HG02571 (cell line): ENCODE measurements at regions not wholly inside any gene's neighbourhood (a gene's known extent, or its start where the extent isn't known, plus 50 kb on each side); places are given as distances from the start of the nearest gene placed in this dataset.
"Not testable (repeated sequence)": the region's sequence is repeated elsewhere in the genome, so short reads cannot be mapped to it uniquely, and the experiment has no call there.

ENCODE experiments used
- ATAC-seq: cut with Tn5 transposase; IDR thresholded peaks from one replicate; pipeline ENCODE4 v1.9.1; 2021; ENCODE audit warnings: mild to moderate bottlenecking, moderate library complexity; ENCODE audit not compliant: unreplicated experiment

DNA sequence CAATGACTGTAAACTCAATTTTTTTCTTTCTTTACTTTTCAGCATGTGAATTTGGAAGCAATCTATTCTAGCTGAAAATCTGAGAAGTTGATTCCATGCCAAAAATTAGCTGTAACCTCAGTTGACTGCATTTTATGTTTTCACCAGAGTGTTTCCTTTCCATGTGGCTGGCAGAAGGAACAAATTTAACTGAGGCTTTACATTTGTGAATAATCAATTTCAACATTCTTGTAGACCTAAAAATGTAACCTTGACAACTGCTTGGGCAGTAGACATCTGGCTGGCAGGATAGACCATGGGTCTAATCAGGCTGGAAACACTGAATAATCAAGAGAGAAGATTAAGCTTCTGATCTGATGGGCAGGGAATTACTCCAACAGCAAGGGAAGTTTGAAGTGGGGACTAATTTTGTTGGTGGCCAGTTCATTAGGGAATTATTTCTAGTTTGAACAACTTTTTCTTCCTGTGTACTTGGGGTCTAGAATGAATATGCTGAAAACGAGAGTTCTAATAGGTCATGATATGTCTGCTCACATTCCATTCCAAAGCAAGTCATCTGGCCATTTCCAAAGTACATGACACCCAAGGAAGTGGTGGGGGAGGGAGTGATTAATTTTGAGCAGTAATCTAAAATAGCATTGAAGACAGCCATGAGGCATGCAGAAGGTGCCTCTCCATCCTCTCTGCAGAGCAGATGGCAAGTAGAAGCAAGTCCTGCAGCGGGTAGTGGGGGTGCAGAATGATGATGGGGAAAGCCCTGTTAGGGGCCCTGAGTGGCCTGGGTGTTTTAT is 68.2 kb downstream of the ATP23 start:
- no peak for ATAC-seq

DNA sequence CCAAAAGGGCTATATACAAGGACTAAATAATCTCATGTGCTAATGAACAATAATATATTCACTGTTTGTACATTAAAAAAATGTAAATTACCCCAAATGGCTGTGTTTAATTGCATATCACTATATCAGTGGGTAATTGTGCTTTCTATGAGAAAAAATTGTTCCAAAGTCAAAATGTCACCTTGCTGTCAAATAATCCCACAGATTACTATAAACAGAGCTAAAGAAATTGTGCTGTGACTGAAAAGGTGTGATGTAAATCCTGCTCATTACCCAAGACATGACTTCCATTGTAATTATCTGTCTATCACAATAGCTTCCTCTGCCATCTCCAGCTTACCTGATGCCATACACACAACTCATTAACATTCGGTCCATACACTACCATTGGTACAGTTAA is 70.3 kb downstream of the ATP23 start:
- ATAC-seq = no peak

DNA sequence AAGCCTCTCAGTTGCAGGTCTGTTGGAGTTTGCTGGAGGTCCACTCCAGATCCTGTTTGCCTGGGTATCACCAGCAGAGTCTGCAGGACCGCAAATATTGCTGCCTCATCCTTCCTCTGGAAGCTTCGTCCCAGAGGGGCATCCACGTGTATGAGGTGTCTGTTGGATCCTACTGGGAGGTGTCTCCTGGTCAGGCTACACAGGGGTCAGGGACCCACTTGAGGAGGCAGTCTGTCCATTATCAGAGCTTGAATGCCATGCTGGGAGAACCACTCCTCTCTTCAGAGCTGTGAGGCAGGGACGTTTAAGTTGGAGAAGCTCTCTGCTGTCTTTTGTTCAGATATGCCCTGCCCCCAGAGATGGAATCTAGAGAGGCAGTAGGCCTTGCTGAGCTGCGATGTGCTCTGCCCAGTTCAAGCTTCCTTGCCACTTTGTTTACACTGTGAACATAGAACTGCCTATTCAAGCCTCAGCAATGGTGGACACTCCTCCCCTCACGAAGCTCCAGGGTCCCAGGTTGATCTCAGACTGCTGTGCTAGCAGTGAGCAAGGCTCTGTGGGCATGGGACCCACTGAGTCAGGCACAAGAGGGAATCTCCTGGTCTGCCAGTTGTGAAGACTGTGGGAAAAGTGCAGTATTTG is 81.1 kb downstream of the ATP23 start:
- not testable (repeated sequence) for ATAC-seq

DNA sequence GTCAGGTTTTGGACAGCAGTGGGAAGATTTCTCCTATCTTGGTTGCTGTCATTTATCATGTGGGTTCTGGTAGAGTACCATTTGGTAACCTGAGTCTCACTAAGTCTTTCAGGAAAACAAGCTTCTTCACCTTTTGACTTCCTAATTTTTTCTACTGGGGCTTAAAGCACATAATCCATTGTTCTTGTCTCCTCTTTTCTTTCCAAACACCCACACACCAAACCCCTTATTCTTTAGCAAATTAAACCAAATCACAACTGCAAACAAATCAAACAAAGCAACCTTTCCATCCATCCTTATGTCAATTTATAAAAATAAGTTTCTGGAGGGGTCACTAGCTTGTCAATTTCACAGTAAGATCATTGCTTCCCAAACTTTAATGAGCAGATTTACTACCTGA is 84.1 kb downstream of the ATP23 start:
- no peak for ATAC-seq

DNA sequence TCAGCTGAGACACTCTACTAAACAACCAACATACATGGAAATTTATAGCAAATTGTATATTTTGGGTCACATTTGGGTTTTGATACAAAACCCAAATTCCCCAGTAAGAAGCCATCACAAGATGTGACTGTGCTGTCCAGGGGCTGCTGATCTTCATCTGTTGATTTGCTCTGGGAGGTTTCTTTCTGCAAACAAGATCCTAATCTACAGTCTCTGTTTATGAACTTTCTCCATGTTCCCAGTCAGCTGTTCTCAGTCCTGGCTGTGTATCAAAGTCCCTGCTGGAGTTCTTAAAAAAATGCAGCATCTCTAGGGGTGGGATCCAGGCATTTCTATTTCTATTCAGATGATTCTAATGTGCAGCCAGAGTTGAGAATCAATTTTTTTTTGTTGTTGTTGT is 85.1 kb downstream of the ATP23 start:
- no peak for ATAC-seq

DNA sequence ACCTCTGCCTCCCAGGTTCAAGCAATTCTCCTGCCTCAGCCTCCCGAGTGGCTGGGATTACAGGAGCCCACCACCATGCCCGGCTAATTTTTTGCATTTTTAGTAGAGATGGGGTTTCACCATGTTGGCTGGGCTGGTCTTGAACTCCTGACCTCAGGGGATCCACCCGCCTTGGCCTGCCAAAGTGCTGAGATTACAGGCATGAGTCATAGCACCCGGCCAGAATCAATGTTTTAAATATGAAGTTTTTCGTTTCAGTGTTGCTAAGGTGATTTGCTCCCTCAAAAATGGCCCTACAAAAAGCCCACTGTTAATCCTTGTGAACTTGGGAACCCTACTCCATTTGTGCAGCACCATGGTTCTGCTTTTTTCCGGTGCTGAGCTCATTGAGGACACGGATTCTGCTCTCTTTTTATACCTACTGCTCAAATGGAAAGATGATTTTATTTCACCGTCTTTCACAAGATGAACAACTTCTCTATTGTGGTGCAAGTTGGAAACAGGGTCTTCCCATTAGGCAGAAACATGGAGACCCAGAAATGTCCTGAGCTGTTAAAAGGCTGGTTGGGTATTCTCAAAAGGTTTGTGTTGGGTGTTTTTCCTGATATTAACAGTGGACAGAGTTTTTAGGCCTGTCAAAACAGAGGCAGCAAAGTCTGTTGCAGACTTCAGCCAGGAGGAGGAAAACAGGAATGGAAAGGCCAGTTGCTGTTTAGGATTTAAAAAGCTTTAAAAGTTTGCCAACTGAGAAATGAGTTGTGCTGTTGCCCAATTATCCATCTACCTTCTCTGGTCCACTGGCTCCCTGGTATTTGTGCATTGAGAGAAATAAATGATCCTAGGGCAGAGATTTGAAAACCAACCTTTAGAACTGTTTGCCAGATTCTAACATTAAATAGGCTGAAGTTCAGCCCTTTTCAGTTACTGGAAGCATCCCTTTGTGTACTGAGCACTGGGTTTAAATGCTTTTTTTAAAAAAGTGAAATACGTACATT is 85.8 kb downstream of the ATP23 start:
- ATAC-seq = no peak

DNA sequence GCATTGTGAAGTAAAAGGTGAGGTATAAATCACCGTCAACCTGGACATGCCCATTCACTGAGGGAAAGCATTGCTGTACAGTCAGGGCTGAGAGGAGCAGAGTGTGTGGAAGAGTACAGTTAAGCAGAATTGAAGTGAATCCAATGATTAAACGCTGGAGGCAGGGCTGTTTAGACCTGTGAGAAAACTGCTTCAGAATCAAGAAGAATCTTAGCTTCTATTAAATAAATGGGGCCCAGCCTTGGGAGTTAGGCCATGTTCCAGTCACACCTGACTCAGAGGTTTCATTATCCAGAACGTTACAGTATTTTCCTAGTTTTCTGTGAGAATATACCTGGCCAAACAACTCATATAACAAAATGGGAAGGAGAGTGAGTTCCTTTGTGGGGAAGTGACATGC is 86.9 kb downstream of the ATP23 start:
- ATAC-seq = no peak

DNA sequence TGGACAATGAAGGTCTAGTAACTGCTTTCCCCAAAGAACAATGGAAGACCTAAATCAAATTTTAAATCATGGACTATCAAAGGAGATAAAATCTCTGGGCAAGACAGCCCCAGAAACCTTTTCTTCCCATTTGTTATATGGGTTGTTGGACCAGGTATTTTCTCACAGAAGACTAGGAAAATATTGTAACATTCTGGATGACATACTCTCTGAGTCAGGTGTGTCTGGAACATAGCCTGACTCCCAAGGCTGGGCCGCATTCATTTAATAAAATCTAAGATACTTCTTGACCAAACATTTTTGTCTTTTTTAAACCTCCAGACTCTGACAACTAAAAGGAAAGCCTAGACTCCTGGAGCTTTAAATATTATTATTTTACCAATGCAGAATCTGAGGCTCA is 87.9 kb downstream of the ATP23 start:
- ATAC-seq = no peak

DNA sequence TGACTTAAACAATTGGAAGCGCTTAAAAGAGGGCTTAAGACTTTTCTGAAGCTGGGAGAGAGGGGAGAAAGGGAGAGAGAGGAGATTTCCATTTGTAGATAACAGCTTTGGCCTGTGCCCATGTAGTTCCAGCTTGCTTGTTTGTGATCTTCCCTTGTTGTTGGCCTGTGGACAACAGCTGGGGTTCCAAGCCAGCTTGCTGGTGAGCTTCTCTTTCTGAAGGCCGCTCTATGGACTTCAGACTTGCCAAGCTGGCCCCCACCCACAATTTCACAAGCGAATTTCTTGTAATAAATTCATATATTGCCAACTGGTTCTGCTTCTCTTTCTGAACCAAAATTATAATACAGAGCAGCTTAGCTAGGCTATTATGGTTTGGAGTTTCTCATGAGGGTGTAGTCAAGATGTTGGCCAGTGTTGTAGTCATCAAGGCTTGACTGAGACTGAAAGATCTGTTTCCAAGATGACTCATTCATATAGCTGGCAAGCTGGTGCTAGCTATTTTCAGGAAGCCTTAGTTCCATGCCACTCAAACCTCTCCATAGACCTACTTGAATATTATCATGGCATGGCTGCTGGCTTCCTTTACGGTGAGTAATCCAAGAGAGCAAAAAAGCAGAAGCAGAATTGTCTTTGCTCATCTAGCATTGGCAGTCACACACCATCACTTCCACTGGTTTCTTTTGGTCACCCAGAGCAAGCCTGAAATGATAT is 89.4 kb downstream of the ATP23 start:
- no peak for ATAC-seq

DNA sequence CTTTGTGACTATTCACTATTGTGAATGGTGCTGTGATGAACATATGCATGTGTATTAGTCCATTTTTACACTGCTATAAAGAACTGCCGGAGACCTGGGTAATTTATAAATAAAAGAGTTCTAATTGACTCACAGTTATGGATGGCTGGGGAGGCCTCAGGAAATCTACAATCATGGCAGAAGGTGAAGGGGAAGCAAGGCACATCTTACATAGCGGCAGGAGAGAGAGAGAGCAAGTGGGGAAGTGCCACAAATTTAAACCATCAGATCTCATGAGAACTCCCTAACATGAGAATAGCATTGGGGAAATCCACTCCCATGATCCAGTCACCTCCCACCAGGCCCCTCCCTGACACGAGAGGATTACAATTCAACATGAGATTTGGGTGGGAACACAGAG is 90.8 kb downstream of the ATP23 start:
- ATAC-seq = no peak

DNA sequence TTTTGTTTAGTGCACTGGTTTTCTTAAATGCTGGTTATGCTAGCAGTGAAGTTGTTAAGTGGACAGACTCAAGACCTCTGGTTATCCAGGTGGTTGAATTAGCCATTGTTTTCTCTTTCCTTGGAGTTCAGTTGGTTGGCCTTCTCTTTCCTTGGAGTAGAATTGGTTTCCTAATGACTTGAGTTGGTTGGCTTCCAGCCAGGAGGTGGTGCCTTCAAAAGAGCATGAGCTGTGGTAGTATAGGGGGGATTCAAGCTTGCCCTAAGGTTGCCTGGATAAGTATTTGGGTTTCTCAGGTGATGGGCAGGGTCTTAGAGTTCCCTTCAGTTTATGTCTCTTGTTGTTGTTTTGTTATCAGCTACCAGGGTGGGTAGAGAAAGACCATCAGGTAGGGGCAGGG is 92.5 kb downstream of the ATP23 start:
- ATAC-seq = no peak

DNA sequence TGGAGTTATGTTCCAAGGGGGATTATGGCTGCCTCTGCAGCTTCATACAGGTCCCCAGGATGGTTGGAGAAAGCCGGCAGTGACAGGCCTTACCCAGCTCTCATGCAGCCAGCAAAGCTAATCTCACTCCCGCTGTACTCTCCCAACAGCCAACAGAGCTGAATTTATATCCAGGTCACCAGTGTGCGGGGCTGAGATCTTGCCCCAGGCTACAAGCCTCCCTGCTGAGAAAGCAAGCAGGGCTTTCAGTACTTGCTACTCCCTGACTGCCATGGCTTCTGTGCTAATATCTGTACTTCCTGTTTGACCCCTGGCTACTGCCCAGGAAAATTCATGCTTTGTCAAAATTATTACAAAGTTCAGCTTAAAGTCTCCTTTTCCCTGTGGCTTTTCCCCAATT is 92.9 kb downstream of the ATP23 start:
- no peak for ATAC-seq

DNA sequence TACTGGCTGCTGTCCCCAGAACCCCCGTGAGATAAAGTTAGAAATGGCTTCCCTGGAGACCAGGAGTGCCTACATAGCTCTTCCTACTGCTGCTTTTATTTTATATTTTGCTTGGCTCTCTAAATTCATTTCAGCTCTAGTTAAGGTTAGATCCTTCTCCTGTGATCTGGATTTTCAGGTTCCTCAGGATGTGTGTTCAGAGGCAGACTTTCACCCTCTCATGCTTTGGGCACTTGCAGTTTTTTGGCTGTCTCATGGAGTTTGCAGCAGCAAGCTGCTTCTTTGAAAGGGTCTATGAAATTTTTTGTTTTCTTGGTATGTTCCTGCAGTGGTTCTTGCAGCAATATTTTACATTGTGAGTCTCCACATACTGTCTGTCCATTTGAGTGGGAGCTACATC is 93.3 kb downstream of the ATP23 start:
- no peak for ATAC-seq

DNA sequence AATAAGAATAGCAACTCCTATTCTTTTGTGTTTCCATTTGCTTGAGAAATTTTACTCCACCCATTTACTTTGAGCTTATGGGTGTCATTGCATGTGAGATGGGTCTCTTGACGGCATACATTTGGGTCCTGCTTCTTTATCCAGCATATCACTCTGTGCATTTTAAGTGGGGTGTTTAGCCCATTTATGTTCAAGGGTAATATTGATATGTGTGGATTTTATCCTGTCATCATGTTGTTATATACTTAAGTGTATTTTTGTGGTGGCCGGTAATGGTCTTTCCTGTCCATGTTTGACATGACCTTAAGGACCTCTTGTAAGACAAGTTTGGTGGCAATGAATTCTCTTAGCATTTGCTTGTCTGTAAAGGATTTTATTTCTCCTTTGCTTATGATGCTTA is 100.1 kb downstream of the ATP23 start:
- ATAC-seq = no peak

DNA sequence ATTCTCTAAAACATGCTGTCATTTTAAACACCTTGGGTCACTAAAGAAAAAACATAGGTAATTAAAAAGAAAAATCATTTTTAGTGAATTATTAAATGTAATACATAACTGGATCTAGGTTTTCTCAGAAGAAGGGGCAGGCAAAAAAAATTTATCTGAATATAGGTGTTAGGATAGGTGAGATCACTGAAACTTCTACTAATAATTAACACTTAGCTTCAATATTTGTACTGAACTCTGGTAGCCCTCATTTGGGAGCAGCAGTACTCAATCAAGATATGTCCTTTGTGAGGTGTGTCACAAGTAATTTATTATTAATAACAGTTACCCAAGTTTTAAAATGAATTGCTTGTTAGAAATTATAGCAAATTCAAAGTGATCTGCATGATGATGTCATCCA is 103.6 kb downstream of the ATP23 start:
- ATAC-seq = no peak

DNA sequence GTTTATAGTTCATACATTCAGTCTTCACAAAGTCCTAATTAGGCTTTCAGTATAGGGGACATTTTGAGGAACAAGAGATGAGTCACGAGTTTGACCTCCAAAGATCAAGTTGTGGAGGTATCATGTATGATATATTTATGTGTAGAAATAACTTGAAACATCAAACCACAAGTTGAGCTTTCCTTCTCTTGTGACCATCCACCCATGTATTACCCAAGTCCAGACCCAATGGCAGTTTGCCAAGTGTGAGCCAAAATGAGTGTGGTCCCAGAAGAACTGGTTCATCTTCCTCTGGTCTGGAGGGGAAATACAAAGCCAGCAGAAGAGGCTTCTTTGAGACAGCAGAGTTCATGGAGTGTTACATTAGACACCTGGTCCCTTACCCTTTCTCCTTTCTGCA is 104.9 kb downstream of the ATP23 start:
- no peak for ATAC-seq

DNA sequence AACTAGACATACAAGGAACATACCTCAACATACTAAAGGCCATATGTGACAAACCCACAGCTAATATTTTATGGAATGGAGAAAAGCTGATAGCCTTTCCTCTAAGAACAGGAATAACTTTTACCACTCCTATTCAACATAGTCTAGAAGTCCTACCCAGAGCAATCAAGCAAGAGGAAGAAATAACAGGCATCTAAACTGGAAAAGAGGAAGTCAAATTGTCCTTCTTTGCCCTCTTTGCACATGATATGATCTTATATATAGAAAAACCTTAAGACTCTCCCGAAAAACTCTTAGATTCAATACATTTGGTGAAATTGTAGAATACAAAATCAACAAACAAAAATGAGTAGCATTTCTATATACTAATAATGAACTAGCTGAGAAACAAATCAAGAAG is 110.0 kb downstream of the ATP23 start:
- ATAC-seq = no peak

DNA sequence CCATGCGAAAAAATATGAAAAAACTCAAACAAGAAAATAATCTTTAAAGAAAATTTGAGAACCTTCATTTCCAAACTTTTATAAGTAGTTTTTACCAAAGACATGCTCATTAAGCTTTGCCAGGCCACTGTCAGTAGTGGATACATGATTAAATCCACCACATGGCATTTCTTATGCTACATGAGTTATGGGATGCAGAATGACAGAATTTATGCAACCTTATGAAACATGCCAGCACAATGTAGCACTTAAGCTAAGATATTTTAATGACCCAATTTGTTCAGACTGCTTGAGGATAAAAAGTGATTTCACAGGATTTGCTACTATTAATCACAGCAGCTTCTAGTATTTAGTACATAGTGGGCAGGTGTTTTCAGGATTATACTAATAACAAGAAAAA is 123.3 kb downstream of the ATP23 start:
- ATAC-seq = no peak

DNA sequence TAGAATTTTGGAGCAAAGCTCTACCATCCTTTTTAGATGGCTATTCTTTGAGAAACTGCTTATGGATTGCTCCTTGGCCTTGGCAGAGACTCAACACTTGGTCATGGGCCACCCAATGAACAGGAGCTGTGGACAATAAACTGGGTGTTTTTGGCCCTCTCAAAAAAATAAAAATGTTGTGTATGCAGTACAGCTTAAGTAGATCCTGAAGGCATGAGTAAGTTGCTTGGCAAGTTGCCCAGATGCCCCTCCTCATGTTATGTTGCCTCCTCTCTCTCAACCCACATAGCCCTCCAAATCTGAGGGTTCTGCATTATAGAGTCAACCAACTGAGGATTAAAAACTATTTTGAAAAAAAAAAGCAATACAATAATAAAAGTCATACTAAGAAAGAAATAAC is 124.9 kb downstream of the ATP23 start:
- ATAC-seq = no peak

DNA sequence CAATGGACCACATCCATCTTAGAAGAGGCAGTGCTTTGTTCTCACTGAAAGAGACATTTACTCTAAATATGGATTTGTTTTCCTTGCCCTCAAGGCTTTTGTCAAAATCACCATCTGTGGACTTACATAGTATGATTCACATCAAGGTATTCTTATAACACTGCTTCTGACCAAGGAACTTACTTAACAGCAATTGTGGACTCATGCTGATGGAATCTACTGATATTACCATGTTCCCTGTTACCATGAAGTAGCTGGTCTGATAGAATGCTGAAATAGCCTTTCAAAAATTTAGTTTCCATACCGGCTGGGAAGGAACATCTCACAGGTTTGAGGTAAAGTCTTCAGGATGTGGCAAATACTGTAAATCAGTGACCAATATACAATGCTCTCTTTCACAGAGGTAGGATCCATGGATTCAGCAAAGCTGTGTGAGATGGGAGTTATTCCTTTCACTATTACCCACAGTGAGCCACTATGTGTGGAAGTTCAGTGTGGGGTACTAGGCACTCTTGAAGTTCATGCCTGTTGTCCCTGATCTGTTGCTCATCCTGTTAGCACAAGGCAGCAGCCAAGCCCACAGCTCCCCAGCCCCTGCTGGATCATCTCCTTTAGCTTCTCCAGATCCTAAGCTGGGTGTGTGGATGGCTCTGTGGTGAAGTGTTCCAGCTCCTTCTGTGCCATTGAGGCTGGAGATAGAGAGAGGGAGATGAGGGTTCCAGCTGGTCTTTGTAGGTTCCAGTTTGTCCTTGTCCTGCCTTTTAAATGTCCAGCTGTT is 126.4 kb downstream of the ATP23 start:
- no peak for ATAC-seq
